ENCODE measurements at regions not wholly inside any gene's neighbourhood (a gene's known extent, or its start where the extent isn't known, plus 50 kb on each side); places are given as distances from the start of the nearest gene placed in this dataset.

GRCh38 chr13:30119476-30119875 lies 187.9 kb downstream of the KATNAL1 start:
- Histone ChIP-seq H3K4me3 (replicated peaks in 1 of 3; ENCODE audit: insufficient read depth in 1 of 3, low read depth in 1 of 3, low read length in 3 of 3) (no peak overlapping the region), H3K36me3 (ENCODE audit: control insufficient read depth in 2 of 2, extremely low read depth in 1 of 2, insufficient read depth in 2 of 2, low read length in 2 of 2) (no peaks in the 10 kb centered on the region), H3K9ac (replicated peaks; ENCODE audit: extremely low read depth, insufficient read depth, low read length) (no peak overlapping the region), H3K4me2 (ENCODE audit: insufficient read depth, low read length) (no peak overlapping the region), H3K9me3 (replicated peaks; ENCODE audit: control insufficient read depth, insufficient read depth, low read length) (no peaks in the 10 kb centered on the region), H3K9me1 (replicated peaks; ENCODE audit: control insufficient read depth, extremely low read depth, insufficient read depth, low read length) (no peaks in the 10 kb centered on the region), H3K4me1 (ENCODE audit: control insufficient read depth, extremely low read depth, insufficient read depth, low read length) (peaks cover under 1% of the 10 kb centered on the region), H4K20me1 (replicated peaks; ENCODE audit: control insufficient read depth, extremely low read depth, insufficient read depth, low read length) (no peaks in the 10 kb centered on the region), H2AFZ (ENCODE audit: low read depth, low read length) (no peak overlapping the region), H3K79me2 (ENCODE audit: control insufficient read depth, insufficient read depth, low read length) (no peaks in the 10 kb centered on the region), H3K27me3 (ENCODE audit: control insufficient read depth in 2 of 2, insufficient read depth in 2 of 2, low read length in 2 of 2) (peaks cover 43 to 53% of the 10 kb centered on the region in 2 experiments), H3K27ac (ENCODE audit: insufficient read depth, low read depth, low read length) (no peak overlapping the region)
- ChIA-PET POLR2A (no interaction called here), CTCF (interaction anchor here (1.0 kb wide), 1 partner anchor 13 kb away, joined by 3 read pairs; no protein-coding TSS in a partner anchor)
- dilution Hi-C loops (cut with MboI; ENCODE audit: extremely low pct_ligation_motif_present, low sequenced_read_pairs) (no loop called here), intact Hi-C loops (cut with micrococcal nuclease) (no loop called here)
- DNase-seq (ENCODE audit: low read depth, low spot score) (no peak), FAIRE-seq (no peak)
- no peak for TF ChIP-seq MAX (IDR thresholded peaks at IDR 0.05; ENCODE audit: insufficient read depth, insufficient read length)
- TF ChIP-seq MYC (IDR thresholded peaks at IDR 0.05; ENCODE audit: low read depth, low read length): no peak
- no peak for TF ChIP-seq JUN (IDR thresholded peaks at IDR 0.05; ENCODE audit: borderline replicate concordance, insufficient read depth, insufficient read length, low read depth)
- TF ChIP-seq EZH2 (IDR thresholded peaks at IDR 0.05; ENCODE audit: borderline replicate concordance, low read depth, low read length, severe bottlenecking): no peak
- TF ChIP-seq FOS (IDR thresholded peaks at IDR 0.05; ENCODE audit: borderline replicate concordance, insufficient read depth, low read length): no peak
- TF ChIP-seq POLR2AphosphoS5 (IDR thresholded peaks at IDR 0.05; ENCODE audit: insufficient read depth, low read depth, low read length): no peak
- TF ChIP-seq GATA2 (IDR thresholded peaks at IDR 0.05; ENCODE audit: insufficient read depth, insufficient read length, low read depth, low read length): no peak
- BruUV-seq (replicated peaks): no TSS peak

GRCh38 chr13:30116379-30116778 lies 191.0 kb downstream of the KATNAL1 start:
- ChIA-PET CTCF (interaction anchor here (1.4 to 8.4 kb wide), 4 partner anchors 10 to 608 kb away, joined by 5 to 504 read pairs (median 11); no protein-coding TSS in a partner anchor), POLR2A (no interaction called here)
- no peak for FAIRE-seq
- Histone ChIP-seq H3K4me1 (ENCODE audit: control insufficient read depth, extremely low read depth, insufficient read depth, low read length) (peaks cover 3% of the 10 kb centered on the region), H4K20me1 (replicated peaks; ENCODE audit: control insufficient read depth, extremely low read depth, insufficient read depth, low read length) (no peaks in the 10 kb centered on the region), H3K27me3 (ENCODE audit: control insufficient read depth in 2 of 2, insufficient read depth in 2 of 2, low read length in 2 of 2) (peaks cover 45 to 57% of the 10 kb centered on the region in 2 experiments), H3K36me3 (ENCODE audit: control insufficient read depth in 2 of 2, extremely low read depth in 1 of 2, insufficient read depth in 2 of 2, low read length in 2 of 2) (no peaks in the 10 kb centered on the region), H3K9ac (replicated peaks; ENCODE audit: extremely low read depth, insufficient read depth, low read length) (no peak overlapping the region), H3K4me3 (replicated peaks in 1 of 3; ENCODE audit: insufficient read depth in 1 of 3, low read depth in 1 of 3, low read length in 3 of 3) (no peak overlapping the region), H3K79me2 (ENCODE audit: control insufficient read depth, insufficient read depth, low read length) (no peaks in the 10 kb centered on the region), H3K9me3 (replicated peaks; ENCODE audit: control insufficient read depth, insufficient read depth, low read length) (no peaks in the 10 kb centered on the region), H3K4me2 (ENCODE audit: insufficient read depth, low read length) (no peak overlapping the region), H3K9me1 (replicated peaks; ENCODE audit: control insufficient read depth, extremely low read depth, insufficient read depth, low read length) (no peaks in the 10 kb centered on the region), H2AFZ (ENCODE audit: low read depth, low read length) (no peak overlapping the region), H3K27ac (ENCODE audit: insufficient read depth, low read depth, low read length) (no peak overlapping the region)
- no peak for DNase-seq (ENCODE audit: low read depth, low spot score)
- TF ChIP-seq JUN (IDR thresholded peaks at IDR 0.05; ENCODE audit: borderline replicate concordance, insufficient read depth, insufficient read length, low read depth): no peak
- TF ChIP-seq POLR2AphosphoS5 (IDR thresholded peaks at IDR 0.05; ENCODE audit: insufficient read depth, low read depth, low read length): no peak
- TF ChIP-seq CTCF (IDR thresholded peaks at IDR 0.05; ENCODE audit: extremely low read depth in 1 of 2, insufficient read depth in 1 of 2, low read depth in 1 of 2, low read length in 2 of 2): no peak
- TF ChIP-seq MAX (IDR thresholded peaks at IDR 0.05; ENCODE audit: insufficient read depth, insufficient read length): no peak
- BruUV-seq (replicated peaks): no TSS peak
- dilution Hi-C loops (cut with MboI; ENCODE audit: extremely low pct_ligation_motif_present, low sequenced_read_pairs) (no loop called here), intact Hi-C loops (cut with micrococcal nuclease) (no loop called here)
